Hepatocyte (in vitro differentiated cells): ENCODE measurements at regions not wholly inside any gene's neighbourhood (a gene's known extent, or its start where the extent isn't known, plus 50 kb on each side); places are given as distances from the start of the nearest gene placed in this dataset.

Experiments used
- DNase-seq: peaks from one replicate; pipeline ENCODE4 v3.0.0-alpha.2; 2016; ENCODE audit warnings: low spot score
- H2AFZ ChIP-seq: fragments of 200-600 bp; sonication (generic); 2 replicates; pipeline ENCODE4 v1.6.0; 2016; ENCODE audit warnings: antibody characterized with exemption, mild to moderate bottlenecking
- H3K27ac ChIP-seq: fragments of 200-600 bp; sonication (generic); 2 replicates; pipeline ENCODE4 v1.5.1; 2016; ENCODE audit warnings: mild to moderate bottlenecking
- H3K27me3 ChIP-seq: fragments of 200-600 bp; sonication (generic); 2 replicates; pipeline ENCODE4 v1.6.1; 2016
- H3K36me3 ChIP-seq: fragments of 200-600 bp; sonication (generic); replicated peaks from 2 replicates; pipeline ENCODE4 v1.5.1; 2016; ENCODE audit warnings: low read depth; ENCODE audit not compliant: insufficient read depth
- H3K4me1 ChIP-seq: fragments of 200-600 bp; sonication (generic); 2 replicates; pipeline ENCODE4 v1.5.1; 2016; ENCODE audit warnings: mild to moderate bottlenecking, moderate library complexity; ENCODE audit not compliant: insufficient read depth
- H3K4me2 ChIP-seq: fragments of 200-600 bp; sonication (generic); 2 replicates; pipeline ENCODE4 v1.6.0; 2016
- H3K4me3 ChIP-seq: fragments of 200-600 bp; sonication (generic); 2 replicates; pipeline ENCODE4 v1.5.1; 2016; ENCODE audit warnings: mild to moderate bottlenecking
- H3K79me2 ChIP-seq: fragments of 200-600 bp; sonication (generic); 2 replicates; pipeline ENCODE4 v1.6.0; 2017; ENCODE audit warnings: mild to moderate bottlenecking
- H3K9me2 ChIP-seq: fragments of 200-600 bp; sonication (generic); replicated peaks from 2 replicates; pipeline ENCODE4 v1.6.0; 2017; ENCODE audit warnings: mild to moderate bottlenecking; ENCODE audit not compliant: insufficient read depth
- H3K9me3 ChIP-seq: fragments of 200-600 bp; sonication (generic); 2 replicates; pipeline ENCODE4 v1.5.1; 2016; ENCODE audit warnings: low read depth, mild to moderate bottlenecking
- H4K20me1 ChIP-seq: fragments of 200-600 bp; sonication (generic); 2 replicates; pipeline ENCODE4 v1.6.0; 2016; ENCODE audit warnings: mild to moderate bottlenecking; ENCODE audit not compliant: insufficient read depth, poor library complexity, severe bottlenecking
- EZH2 ChIP-seq: fragments of 200-600 bp; sonication (generic); IDR thresholded peaks from 2 replicates; pipeline ENCODE4 v1.6.1; 2016; ENCODE audit warnings: antibody characterized with exemption, mild to moderate bottlenecking, borderline replicate concordance
- EZH2phosphoT487 ChIP-seq: fragments of 200-600 bp; sonication (generic); IDR thresholded peaks from one replicate; pipeline ENCODE4 v1.6.1; 2018; ENCODE audit warnings: antibody characterized with exemption, mild to moderate bottlenecking, low read depth, moderate library complexity; ENCODE audit not compliant: unreplicated experiment, severe bottlenecking
- WGBS: methylation state at CpG from one replicate; pipeline ENCODE4 v1.1.6; 2016; ENCODE audit warnings: low lambda C conversion rate; ENCODE audit errors: missing lambda C conversion rate; 5-methylcytosine and 5-hydroxymethylcytosine counted together
- TF ChIP-seq, protein P1 (sequence below): fragments of 200-600 bp; sonication (generic); IDR thresholded peaks from 2 replicates; pipeline ENCODE4 v1.5.1; 2016; ENCODE audit warnings: antibody characterized with exemption, mild to moderate bottlenecking; ENCODE audit not compliant: poor library complexity

DNA sequence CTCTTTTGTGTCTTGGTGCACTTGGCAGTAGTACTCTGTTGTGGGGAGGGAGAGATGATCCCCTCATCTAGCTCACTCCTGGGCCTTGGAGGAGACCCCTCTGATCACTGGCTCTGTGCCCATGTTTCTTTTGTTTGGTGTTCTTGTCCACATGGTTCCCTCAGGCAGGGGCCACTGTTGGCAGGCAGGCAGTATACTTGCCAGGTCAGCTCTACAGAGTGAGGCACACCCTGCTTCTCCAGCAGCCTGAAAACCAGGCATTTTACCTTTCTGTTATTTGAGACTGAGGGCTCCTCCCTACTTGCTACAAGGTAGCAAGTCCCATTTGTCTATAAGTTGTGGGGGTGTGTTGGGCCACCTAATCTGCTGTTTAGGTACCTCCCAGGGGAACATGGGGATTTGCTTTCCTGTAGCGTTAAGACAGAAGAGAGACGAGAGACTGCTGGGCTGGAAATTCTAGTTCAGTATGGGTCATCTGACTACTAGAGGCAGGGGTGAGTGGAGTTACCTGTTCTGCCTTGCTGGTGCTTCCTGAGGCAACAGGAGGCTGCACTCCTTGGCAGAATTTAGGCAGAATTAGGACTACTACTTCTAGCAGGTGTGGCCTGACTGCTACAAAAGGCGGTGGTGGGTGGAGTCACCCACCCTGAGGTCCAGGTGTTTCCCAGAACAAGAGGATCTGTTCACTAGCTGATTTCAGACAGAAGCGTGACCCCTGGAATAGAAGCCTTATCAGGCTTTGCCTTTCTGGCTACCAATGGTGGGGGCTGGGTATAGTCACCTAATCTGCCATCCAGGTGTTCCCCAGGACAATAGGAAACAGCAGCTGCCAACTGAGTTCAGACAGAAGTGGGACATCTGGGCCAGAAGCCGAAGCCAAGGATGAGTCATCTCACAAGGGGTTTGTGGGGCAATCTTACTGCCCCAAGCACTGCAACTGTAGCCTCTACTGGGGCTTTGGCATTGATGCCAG, 843.0 kb upstream of the ATXN8OS start:
- H3K4me3 ChIP-seq = no peak overlapping the region
- no peak overlapping the region for H3K27ac ChIP-seq
- no peaks in the 10 kb centered on the region for H3K4me1 ChIP-seq
- H4K20me1 ChIP-seq = no peaks in the 10 kb centered on the region
- H3K9me2 ChIP-seq = no peaks in the 10 kb centered on the region
- 80% methylated on average over 5 of the region's 5 CpGs for WGBS
- H3K79me2 ChIP-seq = no peaks in the 10 kb centered on the region
- no peak for DNase-seq
- no peak overlapping the region for H2AFZ ChIP-seq
- H3K36me3 ChIP-seq = no peaks in the 10 kb centered on the region
- no peaks in the 10 kb centered on the region for H3K9me3 ChIP-seq
- H3K27me3 ChIP-seq = no peaks in the 10 kb centered on the region
- H3K4me2 ChIP-seq = no peak overlapping the region
- TF ChIP-seq EZH2 (no peak), EZH2phosphoT487 (no peak)
- TF ChIP-seq, protein P1, sequence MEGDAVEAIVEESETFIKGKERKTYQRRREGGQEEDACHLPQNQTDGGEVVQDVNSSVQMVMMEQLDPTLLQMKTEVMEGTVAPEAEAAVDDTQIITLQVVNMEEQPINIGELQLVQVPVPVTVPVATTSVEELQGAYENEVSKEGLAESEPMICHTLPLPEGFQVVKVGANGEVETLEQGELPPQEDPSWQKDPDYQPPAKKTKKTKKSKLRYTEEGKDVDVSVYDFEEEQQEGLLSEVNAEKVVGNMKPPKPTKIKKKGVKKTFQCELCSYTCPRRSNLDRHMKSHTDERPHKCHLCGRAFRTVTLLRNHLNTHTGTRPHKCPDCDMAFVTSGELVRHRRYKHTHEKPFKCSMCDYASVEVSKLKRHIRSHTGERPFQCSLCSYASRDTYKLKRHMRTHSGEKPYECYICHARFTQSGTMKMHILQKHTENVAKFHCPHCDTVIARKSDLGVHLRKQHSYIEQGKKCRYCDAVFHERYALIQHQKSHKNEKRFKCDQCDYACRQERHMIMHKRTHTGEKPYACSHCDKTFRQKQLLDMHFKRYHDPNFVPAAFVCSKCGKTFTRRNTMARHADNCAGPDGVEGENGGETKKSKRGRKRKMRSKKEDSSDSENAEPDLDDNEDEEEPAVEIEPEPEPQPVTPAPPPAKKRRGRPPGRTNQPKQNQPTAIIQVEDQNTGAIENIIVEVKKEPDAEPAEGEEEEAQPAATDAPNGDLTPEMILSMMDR = no peak

DNA sequence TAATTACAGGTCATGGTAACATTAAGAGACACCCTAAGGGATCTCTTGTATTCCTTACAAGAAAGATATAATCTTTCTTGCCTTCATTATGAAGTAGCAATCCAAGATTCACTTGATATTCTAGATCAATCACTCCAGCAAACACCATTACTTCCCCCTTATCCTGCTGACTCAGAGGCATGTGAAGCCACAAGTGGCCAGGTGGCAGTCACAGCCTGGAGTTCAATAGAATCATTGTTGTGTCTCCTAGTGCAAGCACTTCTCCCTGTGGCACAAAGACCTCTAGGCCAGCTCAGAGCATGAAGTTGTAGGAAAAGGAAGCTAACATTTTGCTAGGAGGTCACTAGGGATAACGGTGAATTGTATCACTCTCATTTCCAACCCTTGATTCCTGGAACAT, 864.3 kb upstream of the ATXN8OS start:
- Histone ChIP-seq H3K27me3 (no peaks in the 10 kb centered on the region), H3K79me2 (no peaks in the 10 kb centered on the region), H3K9me3 (no peaks in the 10 kb centered on the region), H3K4me3 (no peak overlapping the region), H3K36me3 (no peaks in the 10 kb centered on the region), H4K20me1 (no peaks in the 10 kb centered on the region), H2AFZ (no peak overlapping the region), H3K4me1 (no peaks in the 10 kb centered on the region), H3K4me2 (no peak overlapping the region), H3K27ac (no peak overlapping the region), H3K9me2 (no peaks in the 10 kb centered on the region)
- WGBS = 93% methylated on average over 1 of the region's 1 CpG
- DNase-seq = no peak
- TF ChIP-seq EZH2phosphoT487 (no peak), EZH2 (no peak)
- TF ChIP-seq, protein P1 = no peak

DNA sequence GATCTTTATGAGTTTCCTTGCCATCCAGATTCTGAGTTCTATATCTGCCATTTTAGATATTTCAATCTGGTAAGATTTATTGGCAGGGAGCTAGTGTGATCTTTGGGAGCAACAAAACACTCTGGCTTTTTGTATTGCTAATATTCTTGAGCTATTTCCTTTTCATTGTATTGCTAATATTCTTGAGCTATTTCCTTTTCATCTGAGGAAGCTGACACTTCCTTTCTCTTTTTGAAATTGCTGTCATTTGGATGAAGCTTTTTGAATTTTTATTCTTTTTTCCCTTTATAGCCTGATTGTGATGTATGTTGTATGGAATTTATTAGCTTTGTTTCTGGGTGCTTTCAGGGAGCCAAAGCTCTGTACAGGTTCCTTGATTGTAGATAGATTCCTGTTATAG, 873.5 kb upstream of the ATXN8OS start:
- H2AFZ ChIP-seq = no peak overlapping the region
- H4K20me1 ChIP-seq = no peaks in the 10 kb centered on the region
- no peak overlapping the region for H3K4me2 ChIP-seq
- H3K4me1 ChIP-seq = no peaks in the 10 kb centered on the region
- no peak overlapping the region for H3K27ac ChIP-seq
- no peaks in the 10 kb centered on the region for H3K36me3 ChIP-seq
- no peak for DNase-seq
- H3K79me2 ChIP-seq = no peaks in the 10 kb centered on the region
- H3K27me3 ChIP-seq = no peaks in the 10 kb centered on the region
- H3K4me3 ChIP-seq = no peak overlapping the region
- H3K9me3 ChIP-seq = no peaks in the 10 kb centered on the region
- TF ChIP-seq, protein P1 = no peak
- no peak for TF ChIP-seq EZH2
- TF ChIP-seq EZH2phosphoT487 = no peak
- no peaks in the 10 kb centered on the region for H3K9me2 ChIP-seq
